GM12878 (cell line): ENCODE measurements at regions not wholly inside any gene's neighbourhood (a gene's known extent, or its start where the extent isn't known, plus 50 kb on each side); places are given as distances from the start of the nearest gene placed in this dataset.

Source experiments
- BMI1 ChIP-seq: fragments of 450-650 bp; IDR thresholded peaks from 2 replicates; pipeline ENCODE4 v1.6.1; 2016; ENCODE audit warnings: mild to moderate bottlenecking, moderate library complexity, borderline replicate concordance
- BRCA1 ChIP-seq: IDR thresholded peaks from 2 replicates; pipeline ENCODE4 v1.6.1; 2011; ENCODE audit warnings: low read depth, low read length, improper control_type of control experiment
- CTCF ChIP-seq, 3 experiments: IDR thresholded peaks in 2 of 3; conservative IDR thresholded peaks in 1 of 3; 2 replicates each; pipeline ENCODE4 v1.5.1; 2011; ENCODE audit warnings: low read depth in 3 of 3, low read length in 3 of 3, mild to moderate bottlenecking in 3 of 3, control low read depth in 2 of 3, moderate library complexity in 2 of 3, inconsistent platforms in 1 of 3, mixed read lengths in 1 of 3; ENCODE audit not compliant: control insufficient read depth in 2 of 3, insufficient read depth in 1 of 3; ENCODE audit errors: extremely low read depth in 1 of 3
- EP300 ChIP-seq, 2 experiments: fragments of 150-350 bp in 1 of 2; IDR thresholded peaks; 2 replicates each; pipeline ENCODE4 v1.6.1; 2011 to 2012; ENCODE audit warnings: low read depth in 2 of 2, low read length in 2 of 2, borderline replicate concordance in 1 of 2, improper control_type of control experiment in 1 of 2, inconsistent platforms in 1 of 2; ENCODE audit not compliant: control insufficient read depth in 1 of 2
- FOS ChIP-seq: IDR thresholded peaks from 3 replicates; pipeline ENCODE4 v1.6.1; 2011; ENCODE audit warnings: borderline replicate concordance; ENCODE audit not compliant: insufficient read length; ENCODE audit errors: extremely low read depth
- FOXK2 ChIP-seq: fragments of 450-650 bp; IDR thresholded peaks from 2 replicates; pipeline ENCODE4 v1.6.1; 2017; ENCODE audit warnings: mild to moderate bottlenecking, moderate library complexity
- JUND ChIP-seq: IDR thresholded peaks from 2 replicates; pipeline ENCODE4 v1.6.1; 2012; ENCODE audit warnings: low read depth, mild to moderate bottlenecking, low read length, improper control_type of control experiment, moderate library complexity
- MEF2A ChIP-seq: IDR thresholded peaks from 2 replicates; pipeline ENCODE4 v1.6.1; 2011; ENCODE audit warnings: low read depth, mild to moderate bottlenecking, low read length, moderate library complexity; ENCODE audit not compliant: insufficient read depth
- MYC ChIP-seq: IDR thresholded peaks from 2 replicates; pipeline ENCODE4 v1.6.1; 2011; ENCODE audit warnings: mild to moderate bottlenecking, low read length, moderate library complexity, inconsistent platforms; ENCODE audit not compliant: insufficient read depth, insufficient replicate concordance, insufficient read length, severe bottlenecking
- NR2C1 ChIP-seq: fragments of 450-650 bp; IDR thresholded peaks from 2 replicates; pipeline ENCODE4 v1.6.1; 2017; ENCODE audit warnings: antibody characterized with exemption, mild to moderate bottlenecking, moderate library complexity
- PBX3 ChIP-seq: IDR thresholded peaks from 2 replicates; pipeline ENCODE4 v1.6.1; 2011; ENCODE audit warnings: mild to moderate bottlenecking, low read depth, low read length, moderate library complexity; ENCODE audit not compliant: insufficient replicate concordance
- PML ChIP-seq: IDR thresholded peaks from 2 replicates; pipeline ENCODE4 v1.6.1; 2012; ENCODE audit warnings: low read length, inconsistent platforms
- POLR2AphosphoS5 ChIP-seq: IDR thresholded peaks from 2 replicates; pipeline ENCODE4 v1.6.1; 2011; ENCODE audit warnings: mild to moderate bottlenecking, low read length, inconsistent platforms
- RBBP5 ChIP-seq: fragments of 200-600 bp; sonication (generic); conservative IDR thresholded peaks from 2 replicates; pipeline ENCODE4 v1.6.1; 2016
- RELB ChIP-seq: fragments of 450-650 bp; IDR thresholded peaks from 2 replicates; pipeline ENCODE4 v1.6.1; 2017; ENCODE audit warnings: low read depth, mild to moderate bottlenecking, moderate library complexity
- REST ChIP-seq: IDR thresholded peaks from 2 replicates; pipeline ENCODE4 v1.6.1; 2012; ENCODE audit warnings: mild to moderate bottlenecking, low read depth, low read length
- RFX5 ChIP-seq: IDR thresholded peaks from 2 replicates; pipeline ENCODE4 v1.6.1; 2011; ENCODE audit warnings: low read depth, low read length, improper control_type of control experiment
- SMAD5 ChIP-seq: IDR thresholded peaks from 2 replicates; pipeline ENCODE4 v1.6.1; 2016; ENCODE audit warnings: antibody characterized with exemption, low read depth
- SMARCA5 ChIP-seq: fragments of 450-650 bp; IDR thresholded peaks from 2 replicates; pipeline ENCODE4 v1.6.1; 2017; ENCODE audit warnings: mild to moderate bottlenecking
- SUPT20H ChIP-seq: IDR thresholded peaks from 2 replicates; pipeline ENCODE4 v1.6.1; 2011; ENCODE audit warnings: low read depth, mild to moderate bottlenecking, low read length, moderate library complexity, borderline replicate concordance; ENCODE audit not compliant: control insufficient read depth
- TAF1 ChIP-seq: IDR thresholded peaks from 2 replicates; pipeline ENCODE4 v1.6.1; 2011; ENCODE audit warnings: mild to moderate bottlenecking, low read depth, low read length, borderline replicate concordance
- ZZZ3 ChIP-seq: IDR thresholded peaks from 2 replicates; pipeline ENCODE4 v1.6.1; 2011; ENCODE audit warnings: low read depth; ENCODE audit not compliant: control insufficient read depth, insufficient read length

- TF ChIP-seq PML: no peak
- no peak for TF ChIP-seq POLR2AphosphoS5
- TF ChIP-seq TAF1: no peak
- TF ChIP-seq FOXK2: no peak
- no peak for TF ChIP-seq SMARCA5
- no peak for TF ChIP-seq BRCA1
- TF ChIP-seq PBX3: no peak
- no peak for TF ChIP-seq NR2C1
- no peak for TF ChIP-seq REST
- TF ChIP-seq MEF2A: no peak
- TF ChIP-seq FOS: no peak
- no peak for TF ChIP-seq SMAD5
- TF ChIP-seq RELB: peak; percentile 63; the same call in 1 of the 2 replicates
- TF ChIP-seq BMI1: peak; percentile 50; the same call in 1 of the 2 replicates
- TF ChIP-seq ZZZ3: no peak
- no peak for TF ChIP-seq SUPT20H
- TF ChIP-seq CTCF (IDR thresholded peaks at IDR 0.05 in 2 of 3, conservative IDR thresholded peaks at IDR 0.05 in 1 of 3; ENCODE audit: control insufficient read depth in 2 of 3, extremely low read depth in 1 of 3, insufficient read depth in 1 of 3, low read depth in 3 of 3, low read length in 3 of 3): no peak
- TF ChIP-seq MYC: no peak
- TF ChIP-seq RFX5: no peak
- TF ChIP-seq EP300 (IDR thresholded peaks at IDR 0.05; ENCODE audit: borderline replicate concordance in 1 of 2, control insufficient read depth in 1 of 2, low read depth in 2 of 2, low read length in 2 of 2): peak; percentile 48 to 52; a peak in 3 of 4 replicates
- TF ChIP-seq RBBP5: no peak
- TF ChIP-seq JUND: peak; percentile 56; the same call in 1 of the 2 replicates
Observed at GRCh38 chr10:33557313-33557712, 222.8 kb upstream of the NRP1 start (continued).
